ENCODE measurements at regions not wholly inside any gene's neighbourhood (a gene's known extent, or its start where the extent isn't known, plus 50 kb on each side); places are given as distances from the start of the nearest gene placed in this dataset.

DNA sequence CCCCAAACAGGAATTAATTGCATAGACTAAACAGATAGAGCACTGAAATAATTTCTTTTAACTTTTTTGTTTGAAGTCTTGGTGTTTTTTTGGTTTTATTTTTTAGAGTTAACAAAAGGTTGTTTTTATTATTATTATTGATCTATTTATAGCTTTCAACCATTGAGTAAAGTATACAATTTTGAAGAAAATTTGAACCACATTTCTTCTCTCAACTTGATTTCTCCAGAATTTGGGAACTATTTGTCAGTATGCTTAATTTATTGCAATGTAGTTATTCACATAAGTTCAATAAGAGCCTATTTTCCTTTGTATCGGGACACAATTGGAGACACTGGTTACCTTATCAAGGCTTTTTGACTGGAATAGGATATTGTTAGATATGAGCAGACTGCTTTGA is 1045.6 kb upstream of the PCDH9 start:
- no peak for TF ChIP-seq CTCF (IDR thresholded peaks at IDR 0.05)
- TF ChIP-seq RFX5 (IDR thresholded peaks at IDR 0.05; ENCODE audit: low read length) = no peak
- TF ChIP-seq REST (IDR thresholded peaks at IDR 0.05; ENCODE audit: low read depth, low read length) = no peak
- TF ChIP-seq SIN3A (IDR thresholded peaks at IDR 0.05; ENCODE audit: borderline replicate concordance, low read depth, low read length) = no peak
- no peak for TF ChIP-seq EZH2phosphoT487 (IDR thresholded peaks at IDR 0.05; ENCODE audit: borderline replicate concordance, low read depth)
- TF ChIP-seq CHD2 (IDR thresholded peaks at IDR 0.05; ENCODE audit: low read length, partially characterized antibody) = no peak
- TF ChIP-seq YY1 (IDR thresholded peaks at IDR 0.05; ENCODE audit: low read depth) = no peak
- no peak for TF ChIP-seq FOXM1 (IDR thresholded peaks at IDR 0.05; ENCODE audit: low read depth)
- no peak for TF ChIP-seq POLR2AphosphoS5 (IDR thresholded peaks at IDR 0.05; ENCODE audit: low read depth, low read length)
- TF ChIP-seq, protein P1, sequence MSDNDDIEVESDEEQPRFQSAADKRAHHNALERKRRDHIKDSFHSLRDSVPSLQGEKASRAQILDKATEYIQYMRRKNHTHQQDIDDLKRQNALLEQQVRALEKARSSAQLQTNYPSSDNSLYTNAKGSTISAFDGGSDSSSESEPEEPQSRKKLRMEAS (IDR thresholded peaks at IDR 0.05; ENCODE audit: low read depth) = no peak
- TF ChIP-seq, protein P2, sequence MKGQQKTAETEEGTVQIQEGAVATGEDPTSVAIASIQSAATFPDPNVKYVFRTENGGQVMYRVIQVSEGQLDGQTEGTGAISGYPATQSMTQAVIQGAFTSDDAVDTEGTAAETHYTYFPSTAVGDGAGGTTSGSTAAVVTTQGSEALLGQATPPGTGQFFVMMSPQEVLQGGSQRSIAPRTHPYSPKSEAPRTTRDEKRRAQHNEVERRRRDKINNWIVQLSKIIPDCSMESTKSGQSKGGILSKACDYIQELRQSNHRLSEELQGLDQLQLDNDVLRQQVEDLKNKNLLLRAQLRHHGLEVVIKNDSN (IDR thresholded peaks at IDR 0.05; ENCODE audit: borderline replicate concordance, low read depth) = no peak
- TF ChIP-seq RAD21 (IDR thresholded peaks at IDR 0.05; ENCODE audit: low read length) = no peak
- TF ChIP-seq USF2 (IDR thresholded peaks at IDR 0.05; ENCODE audit: borderline replicate concordance, low read depth, low read length) = no peak
- no peak for TF ChIP-seq NRF1 (IDR thresholded peaks at IDR 0.05; ENCODE audit: low read depth, low read length)

Measured in SK-N-SH (cell line).